Eye (tissue), 1 donor: ENCODE measurements at regions not wholly inside any gene's neighbourhood (a gene's known extent, or its start where the extent isn't known, plus 50 kb on each side); places are given as distances from the start of the nearest gene placed in this dataset.
A peak's percentile ranks its signal among the peaks of the same experiment; 100 is the strongest.

Experiments
- DNase-seq: peaks from one replicate; pipeline ENCODE4 v3.0.0-alpha.2; 2015

- DNase-seq, result no peak
Observed at GRCh38 chr7:115449689-115450088, 527.8 kb downstream of the MDFIC start.

GRCh38 chr7:115447495-115447894 is 525.6 kb downstream of the MDFIC start:
- DNase-seq, result no peak

DNA sequence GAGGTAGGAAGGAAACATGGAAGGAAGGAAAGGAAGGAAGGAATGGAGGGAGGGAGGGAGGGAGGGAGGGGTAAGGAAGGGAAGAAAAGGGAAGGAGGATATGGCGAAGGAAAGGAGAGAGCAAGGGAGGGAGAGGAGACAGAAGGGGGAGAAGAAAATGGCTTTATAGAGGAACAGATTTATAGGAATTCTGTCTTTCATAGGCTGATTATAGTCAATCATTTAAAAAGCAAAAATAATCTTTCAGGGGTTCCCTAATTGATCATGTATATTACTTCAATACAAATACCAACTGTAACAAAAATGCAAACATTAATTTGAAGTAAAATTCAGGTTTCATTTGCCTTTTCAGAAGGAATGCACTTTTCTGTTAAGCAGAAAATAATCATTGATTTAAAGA is 519.1 kb downstream of the MDFIC start:
- DNase-seq, result no peak

DNA sequence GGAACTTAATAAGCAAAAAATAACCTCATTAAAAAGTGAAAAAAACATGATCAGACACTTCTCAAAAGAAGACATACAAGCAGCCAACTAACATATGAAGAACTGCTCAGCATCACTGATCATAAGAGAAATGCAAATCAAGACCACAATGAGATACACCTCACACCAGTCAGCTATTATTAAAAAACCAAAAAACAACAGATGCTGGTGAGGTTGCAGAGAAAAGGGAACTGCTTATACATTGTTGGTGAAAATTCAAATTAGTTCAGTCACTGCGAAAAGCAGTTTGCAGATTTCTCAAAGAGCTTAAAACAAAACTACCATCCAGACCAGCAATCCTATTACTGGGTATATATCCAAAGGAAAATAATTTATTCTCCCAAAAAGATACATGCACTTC is 513.3 kb downstream of the MDFIC start:
- no peak for DNase-seq

GRCh38 chr7:115429918-115430317 is 508.0 kb downstream of the MDFIC start:
- no peak for DNase-seq

DNA sequence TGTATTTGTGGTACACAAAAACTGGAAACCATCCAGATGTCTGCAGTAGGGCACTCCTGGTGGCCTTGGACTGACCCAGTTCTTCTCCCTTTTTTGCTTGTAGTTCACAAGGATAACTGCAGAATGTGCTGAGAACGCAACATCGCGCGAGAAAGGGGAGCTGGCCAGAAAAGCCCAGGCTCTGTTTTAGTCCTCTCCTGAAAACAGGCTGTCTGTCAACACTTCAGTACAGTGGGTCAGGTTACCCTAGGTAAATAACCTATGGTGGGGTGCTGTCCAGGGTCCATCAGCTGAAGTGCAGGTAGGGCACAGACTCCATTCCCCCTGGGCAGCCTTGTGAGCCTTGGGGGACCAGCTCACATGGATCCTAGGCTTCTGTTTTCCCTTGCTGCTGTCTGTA is 495.8 kb downstream of the MDFIC start:
- DNase-seq, result no peak

DNA sequence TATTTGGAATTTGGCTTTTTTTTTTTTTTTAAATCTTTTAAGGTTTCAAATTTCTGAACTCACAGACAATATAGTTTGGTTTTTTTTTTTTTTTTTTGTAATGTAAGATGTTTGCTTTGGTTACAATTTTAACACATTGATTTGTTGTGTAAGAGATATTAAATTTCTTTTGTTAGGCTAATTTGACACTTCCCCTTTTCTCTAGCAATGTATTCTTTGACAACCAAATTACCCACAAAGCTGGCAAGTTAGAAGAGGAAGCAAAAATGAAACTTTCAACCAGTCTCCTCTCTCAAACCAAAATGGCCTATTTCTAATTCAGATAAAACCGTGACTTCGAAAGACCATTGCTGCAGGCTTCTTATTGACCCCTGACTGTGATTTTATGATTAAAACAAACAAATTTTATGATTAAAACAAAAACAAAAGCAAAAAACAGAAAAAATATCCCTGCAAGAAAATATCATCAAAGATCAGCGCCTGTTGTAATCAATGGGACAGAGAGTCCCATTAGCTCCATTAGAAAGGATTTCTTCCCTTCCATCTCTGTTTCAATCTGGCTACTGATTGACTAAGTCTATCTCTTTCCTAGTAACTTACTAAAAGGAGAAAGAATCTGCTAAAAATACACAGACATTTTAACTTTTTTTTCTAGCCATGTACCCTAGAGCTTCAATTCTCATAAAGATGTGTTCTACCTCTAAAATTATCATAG is 489.2 kb downstream of the MDFIC start:
- DNase-seq, result no peak

DNA sequence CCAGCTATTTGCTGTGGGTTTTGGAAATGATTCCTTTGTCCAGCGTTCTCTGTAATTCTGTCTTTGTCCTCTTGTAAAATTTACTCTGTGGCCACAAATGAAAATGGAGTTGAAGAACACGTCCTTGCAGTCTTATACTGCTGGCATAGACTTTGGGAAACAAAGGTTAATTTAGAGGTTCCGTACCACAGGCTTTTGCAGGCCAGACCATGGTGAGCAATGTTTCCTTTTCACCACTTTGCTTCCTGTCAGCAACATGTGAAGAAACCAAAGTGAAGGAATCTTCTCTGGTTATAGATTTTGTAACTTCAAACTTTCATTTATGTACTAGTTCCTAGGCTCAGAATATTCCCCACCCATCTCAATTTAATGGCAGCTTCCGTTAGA is 488.5 kb downstream of the MDFIC start:
- DNase-seq, result no peak

GRCh38 chr7:115409682-115410433 is 488.0 kb downstream of the MDFIC start:
- DNase-seq, result no peak

GRCh38 chr7:115406219-115406618 is 484.3 kb downstream of the MDFIC start:
- DNase-seq, result no peak

- DNase-seq, result no peak
Observed at GRCh38 chr7:115387137-115387536, 465.2 kb downstream of the MDFIC start.

DNA sequence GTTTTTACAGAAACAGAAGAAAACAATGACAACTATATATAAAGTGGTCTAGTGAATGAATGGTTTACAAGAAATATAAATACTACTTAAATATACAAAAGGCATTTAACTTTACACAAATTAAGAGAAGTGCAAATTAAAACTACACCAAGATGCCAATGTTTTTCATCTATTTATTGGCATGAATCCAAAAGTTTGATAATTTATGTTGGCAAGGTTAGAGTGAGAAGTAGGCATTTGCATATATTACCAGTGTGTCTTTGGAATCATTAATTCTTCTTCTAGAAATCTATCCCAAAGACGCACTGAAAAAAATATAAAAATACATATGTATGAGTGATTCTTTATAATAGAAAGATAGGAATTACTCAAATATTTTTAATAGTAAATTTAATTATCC is 457.4 kb downstream of the MDFIC start:
- DNase-seq, result no peak

DNA sequence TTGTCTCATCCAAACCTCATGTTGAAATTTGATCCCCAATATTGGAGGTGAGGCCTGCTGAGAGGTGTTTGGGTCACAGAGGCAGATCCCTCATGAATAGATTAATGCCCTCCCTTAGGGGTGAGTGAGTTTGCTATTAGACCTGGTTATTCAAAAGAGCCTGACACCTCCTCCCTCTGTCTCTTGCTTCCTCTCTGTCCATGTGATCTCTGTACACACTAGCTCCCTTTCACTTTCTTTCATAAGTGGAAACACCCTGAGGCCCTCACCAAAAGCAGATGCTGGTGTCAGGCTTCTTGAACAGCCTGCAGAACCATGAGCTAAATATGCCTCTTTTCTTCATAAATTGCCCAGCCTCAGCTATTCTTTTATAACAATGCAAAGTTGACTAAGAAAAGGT is 447.1 kb downstream of the MDFIC start:
- DNase-seq, result no peak

DNA sequence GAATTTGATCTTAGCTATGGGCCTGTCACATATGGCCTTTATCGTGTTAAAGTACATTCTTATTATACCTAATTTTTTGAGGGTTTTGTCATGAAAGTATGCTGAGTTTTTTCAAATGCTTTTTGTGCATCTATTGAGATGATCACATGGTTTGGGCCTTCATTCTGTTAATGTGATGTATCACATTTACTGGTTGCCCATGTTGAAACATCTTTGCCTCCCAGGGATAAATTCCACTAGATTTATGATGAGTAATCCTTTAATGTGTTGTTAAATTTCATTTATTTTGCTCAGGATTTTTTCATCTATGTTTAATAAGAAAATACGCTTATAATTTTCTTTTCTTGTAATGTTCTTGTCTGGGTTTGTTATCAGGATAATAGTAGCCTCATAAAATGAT is 442.0 kb downstream of the MDFIC start:
- DNase-seq, result no peak

DNA sequence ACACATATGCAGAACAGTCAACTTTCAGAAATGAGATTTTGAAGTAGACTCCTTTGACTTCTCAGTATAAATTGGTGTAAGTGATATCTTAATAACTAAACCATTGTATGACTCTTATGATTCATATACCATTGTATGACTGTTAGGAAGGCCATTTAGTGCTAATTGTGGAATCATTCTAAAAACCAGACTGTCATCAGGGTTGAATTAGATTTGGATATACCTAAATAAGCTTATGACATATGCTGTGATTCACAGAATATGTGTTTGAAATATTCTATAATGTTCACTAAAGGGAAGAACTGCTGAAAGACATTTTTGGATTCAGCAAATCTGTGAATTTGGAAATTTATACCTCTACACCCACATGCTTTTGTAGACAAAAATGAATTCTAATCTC is 438.1 kb downstream of the MDFIC start:
- DNase-seq, result no peak

DNA sequence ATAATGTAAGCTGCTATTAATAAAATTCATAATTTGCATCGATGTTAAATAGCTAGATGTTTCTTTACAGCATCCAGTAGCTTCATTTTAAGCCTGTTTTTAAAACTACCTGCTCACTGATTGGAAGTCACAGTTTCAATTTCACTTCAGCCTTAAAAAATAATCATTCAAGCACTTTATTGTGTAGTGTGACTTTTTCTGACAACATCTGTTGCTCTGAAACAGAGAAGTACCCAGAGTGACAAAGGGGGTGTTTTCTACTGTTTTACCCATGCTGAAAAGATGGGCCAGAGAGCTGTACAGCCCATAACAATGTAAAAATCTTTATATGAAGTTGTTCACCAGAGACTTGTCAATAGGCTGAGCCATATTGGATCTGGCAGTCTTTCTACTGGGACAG is 437.2 kb downstream of the MDFIC start:
- no peak for DNase-seq

GRCh38 chr7:115357703-115357999 is 435.8 kb downstream of the MDFIC start:
- no peak for DNase-seq

- DNase-seq, result peak; percentile 60
Observed at GRCh38 chr7:115356999-115357702, 435.3 kb downstream of the MDFIC start.

DNA sequence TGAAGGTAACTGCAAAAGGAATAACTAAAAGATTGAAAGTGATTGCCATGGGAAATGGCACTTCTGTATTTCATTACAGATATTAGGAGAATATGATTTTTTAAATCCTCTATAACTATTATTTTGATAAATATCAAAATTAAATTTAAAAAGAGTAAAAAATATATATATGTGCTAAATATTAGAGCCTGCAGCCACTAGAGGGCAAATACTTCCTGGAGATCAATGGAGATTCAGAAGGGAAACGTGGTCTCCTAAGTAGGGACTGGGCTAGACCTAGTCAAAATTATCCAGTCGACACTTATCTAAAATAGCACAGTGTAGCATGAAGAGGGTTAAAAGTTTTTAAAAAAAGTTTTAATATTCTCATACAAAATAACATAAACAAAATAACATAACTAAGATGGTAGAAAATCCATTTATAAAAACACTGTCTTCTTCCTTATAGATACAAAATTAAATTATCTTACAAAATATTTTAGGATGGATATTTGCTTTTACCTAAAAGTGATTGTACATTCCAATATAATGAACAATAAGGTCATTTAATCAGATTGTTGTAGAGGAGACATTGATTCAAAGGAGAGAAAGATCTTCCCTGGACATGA is 434.3 kb downstream of the MDFIC start:
- peak; percentile 27 for DNase-seq

DNA sequence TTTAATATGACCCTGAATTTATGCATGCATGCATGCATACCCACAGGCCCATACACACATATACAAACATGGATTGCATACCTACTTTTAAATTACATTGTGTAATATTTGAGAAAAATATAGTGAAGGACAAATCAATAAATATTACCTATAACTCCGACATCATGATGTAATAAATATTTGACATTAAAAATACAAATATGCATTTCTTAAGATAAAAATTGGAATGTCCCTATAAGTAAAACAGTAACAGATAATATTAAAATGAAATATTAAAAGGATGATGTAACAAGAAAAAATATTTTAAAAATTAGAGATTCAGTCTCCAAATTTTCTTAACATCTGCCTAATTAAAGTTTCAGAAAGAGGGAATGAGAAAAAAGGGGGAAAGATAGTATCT is 433.0 kb downstream of the MDFIC start:
- no peak for DNase-seq

DNA sequence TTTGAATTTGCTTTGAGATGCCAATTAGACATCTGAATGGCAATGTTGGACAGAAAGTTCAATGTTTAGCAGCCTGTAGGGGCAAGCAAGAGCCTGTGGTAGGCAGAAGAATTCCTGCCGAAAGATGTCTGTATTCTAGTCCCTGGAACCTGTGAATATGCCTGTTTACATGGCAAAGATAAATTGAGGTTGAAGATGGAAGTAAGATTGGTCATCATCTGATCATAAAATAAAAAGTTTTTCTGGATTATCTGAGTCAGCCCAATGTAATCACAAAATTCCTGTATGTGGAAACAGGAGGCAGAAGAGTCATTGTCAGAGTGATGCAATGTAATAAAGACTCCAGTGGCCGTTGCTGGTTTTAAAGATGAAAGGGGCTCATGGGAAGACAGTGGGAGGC is 430.5 kb downstream of the MDFIC start:
- no peak for DNase-seq

DNA sequence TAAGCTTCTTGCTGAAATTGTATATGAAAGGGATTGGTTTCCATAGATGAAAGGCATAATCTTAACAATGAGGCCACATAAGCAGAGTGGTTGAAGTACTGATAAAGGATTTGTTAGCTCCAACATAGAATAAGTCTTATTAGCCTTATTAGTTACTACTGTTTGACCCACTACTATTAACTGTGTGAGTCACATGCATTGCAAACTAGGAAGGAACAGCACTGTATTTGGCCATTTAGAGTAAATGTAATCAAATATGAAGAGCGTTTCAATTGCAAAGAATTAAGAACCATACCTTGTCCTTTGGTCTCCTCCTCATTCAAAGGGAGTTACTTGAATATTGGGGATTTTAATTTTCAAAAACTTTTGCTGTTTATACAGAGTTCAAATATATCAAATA is 428.9 kb downstream of the MDFIC start:
- DNase-seq, result no peak

DNA sequence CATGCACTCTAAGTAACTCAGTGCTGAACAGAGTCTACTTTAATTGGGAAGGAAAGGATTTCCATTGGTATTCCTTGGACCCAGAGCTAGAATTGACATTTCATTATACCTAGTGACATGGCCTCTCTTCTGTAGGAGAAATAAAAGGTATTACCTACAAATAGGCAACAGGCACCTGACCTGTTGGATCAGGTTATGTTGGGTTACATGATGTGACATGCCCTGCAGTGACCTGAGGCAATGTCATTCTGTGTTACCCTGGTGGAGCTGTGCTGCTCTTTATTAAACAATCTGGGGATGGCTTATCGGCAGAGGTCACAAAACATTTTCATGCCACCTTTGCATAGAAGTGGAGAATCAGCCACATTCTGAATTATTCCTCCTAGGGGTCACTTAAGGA is 427.7 kb downstream of the MDFIC start:
- no peak for DNase-seq

- no peak for DNase-seq
Observed at GRCh38 chr7:115346685-115347084, 424.8 kb downstream of the MDFIC start.
